HEK293T (cell line): ENCODE measurements at regions not wholly inside any gene's neighbourhood (a gene's known extent, or its start where the extent isn't known, plus 50 kb on each side); places are given as distances from the start of the nearest gene placed in this dataset.

Source experiments
- ARNT ChIP-seq: fragments of 450-650 bp; IDR thresholded peaks from 2 replicates; pipeline ENCODE4 v1.6.1; 2017; ENCODE audit warnings: mild to moderate bottlenecking
- BHLHE40 ChIP-seq: fragments of 450-650 bp; IDR thresholded peaks from 2 replicates; pipeline ENCODE4 v1.6.1; 2016; ENCODE audit warnings: mild to moderate bottlenecking, moderate library complexity, borderline replicate concordance
- ELF4 ChIP-seq: fragments of 450-650 bp; IDR thresholded peaks from 2 replicates; pipeline ENCODE4 v1.6.1; 2017; ENCODE audit warnings: antibody characterized with exemption
- FOXK2 ChIP-seq: fragments of 450-650 bp; IDR thresholded peaks from 2 replicates; pipeline ENCODE4 v1.6.1; 2016; ENCODE audit warnings: mild to moderate bottlenecking
- FOXM1 ChIP-seq: fragments of 450-650 bp; IDR thresholded peaks from 2 replicates; pipeline ENCODE4 v1.6.1; 2017; ENCODE audit warnings: mild to moderate bottlenecking, borderline replicate concordance
- HDGF ChIP-seq: fragments of 450-650 bp; IDR thresholded peaks from 2 replicates; pipeline ENCODE4 v1.6.1; 2017; ENCODE audit warnings: antibody characterized with exemption, borderline replicate concordance
- L3MBTL2 ChIP-seq: fragments of 450-650 bp; conservative IDR thresholded peaks from 2 replicates; pipeline ENCODE4 v1.6.1; 2016; ENCODE audit warnings: mild to moderate bottlenecking
- PKNOX1 ChIP-seq: fragments of 450-650 bp; IDR thresholded peaks from 2 replicates; pipeline ENCODE4 v1.6.1; 2016
- SP1 ChIP-seq: fragments of 450-650 bp; IDR thresholded peaks from 2 replicates; pipeline ENCODE4 v1.6.1; 2017
- SUZ12 ChIP-seq: fragments of 450-650 bp; IDR thresholded peaks from 2 replicates; pipeline ENCODE4 v1.6.1; 2016; ENCODE audit warnings: mild to moderate bottlenecking
- ZNF384 ChIP-seq: fragments of 450-650 bp; IDR thresholded peaks from 2 replicates; pipeline ENCODE4 v1.6.1; 2016

DNA sequence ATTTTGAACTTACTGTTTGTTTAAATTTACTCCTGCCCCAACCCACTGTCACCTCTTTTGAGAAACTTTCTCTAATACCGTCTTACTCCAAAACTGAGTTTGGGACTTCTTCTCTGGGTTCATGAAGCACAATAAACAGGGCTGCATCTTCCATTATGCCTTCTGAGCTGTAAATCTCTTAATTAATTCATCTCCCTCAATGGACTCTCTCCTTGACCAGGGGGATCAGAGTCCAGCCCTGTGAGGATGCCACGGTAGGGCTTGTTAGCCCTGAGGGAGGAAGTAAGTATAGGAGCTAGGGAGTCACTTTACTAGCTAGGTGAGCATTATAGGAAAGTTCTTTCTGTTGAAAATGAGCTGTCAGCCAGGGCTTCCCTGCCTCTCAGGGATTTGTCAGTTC, 299.3 kb upstream of the SATB1 start:
- TF ChIP-seq SP1 (no peak), ARNT (no peak), BHLHE40 (no peak), PKNOX1 (no peak), HDGF (no peak), L3MBTL2 (no peak), SUZ12 (no peak), ELF4 (no peak), ZNF384 (no peak), FOXM1 (no peak), FOXK2 (no peak)
